ENCODE measurements at regions not wholly inside any gene's neighbourhood (a gene's known extent, or its start where the extent isn't known, plus 50 kb on each side); places are given as distances from the start of the nearest gene placed in this dataset.

GRCh38 chr16:79656553-79657115 lies 56.1 kb upstream of the MAF start:
- TF ChIP-seq EZH2 (IDR thresholded peaks at IDR 0.05; ENCODE audit: borderline replicate concordance, insufficient read depth, low read depth, low read length, poor library complexity, severe bottlenecking) (no peak), CTCF (IDR thresholded peaks at IDR 0.05) (no peak)
